ENCODE measurements at regions not wholly inside any gene's neighbourhood (a gene's known extent, or its start where the extent isn't known, plus 50 kb on each side); places are given as distances from the start of the nearest gene placed in this dataset.

DNA sequence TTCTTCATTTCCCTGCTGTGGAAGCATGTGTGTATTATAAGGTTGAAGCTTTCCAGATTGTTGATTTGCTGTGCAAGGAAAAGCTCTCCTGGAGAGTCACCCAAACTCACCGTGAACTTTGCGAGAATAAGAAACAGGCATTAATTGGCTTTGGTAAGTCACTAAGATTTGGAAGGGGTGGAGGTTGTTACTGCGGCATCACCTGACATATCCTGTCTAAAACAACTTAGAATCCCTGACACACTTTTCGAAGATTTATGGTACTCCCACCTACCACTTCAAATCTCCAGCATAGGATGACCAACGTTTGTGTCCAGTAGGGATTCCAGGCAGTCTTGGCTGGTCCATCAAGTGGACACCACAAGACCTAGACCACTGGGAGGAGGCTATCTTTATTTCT, 518.3 kb downstream of the MN1 start:
- Mint-ChIP-seq H3K4me1 (ENCODE audit: low read depth) (no peaks in the 10 kb centered on the region), H3K4me3 (no peak overlapping the region), H3K27me3 (ENCODE audit: low read depth) (no peaks in the 10 kb centered on the region), H3K9me3 (ENCODE audit: insufficient read depth) (no peaks in the 10 kb centered on the region), H3K27ac (no peak overlapping the region), H3K36me3 (ENCODE audit: low read depth) (no peaks in the 10 kb centered on the region)
- POLR2A ChIA-PET, result no interaction called here
- no peak for ATAC-seq
- DNase-seq, result no peak
- CTCF ChIA-PET, result no interaction called here

DNA sequence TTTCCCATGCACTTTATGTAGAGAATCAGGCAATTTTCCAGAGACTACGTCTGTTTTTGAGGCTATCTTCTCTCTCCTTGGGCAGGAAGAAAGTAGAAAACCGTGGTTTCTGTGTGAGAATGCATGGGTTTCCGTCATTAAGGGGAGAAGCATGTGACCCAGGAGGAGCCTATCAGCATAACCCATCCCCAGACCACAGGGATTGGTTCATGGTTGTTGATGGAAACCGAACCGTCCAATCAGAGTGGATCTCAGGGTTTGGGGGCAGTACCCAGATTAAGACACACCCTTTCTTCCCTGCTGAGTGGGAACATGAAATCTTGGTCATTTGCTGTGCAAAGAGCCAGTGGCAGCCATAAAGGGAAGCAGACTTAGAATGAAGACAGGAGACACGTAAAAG, 517.8 kb downstream of the MN1 start:
- no peak overlapping the region for H3K4me3 Mint-ChIP-seq
- H3K27me3 Mint-ChIP-seq (ENCODE audit: low read depth), result no peaks in the 10 kb centered on the region
- H3K36me3 Mint-ChIP-seq (ENCODE audit: low read depth), result no peaks in the 10 kb centered on the region
- no peak for ATAC-seq
- no peaks in the 10 kb centered on the region for H3K4me1 Mint-ChIP-seq (ENCODE audit: low read depth)
- no peak overlapping the region for H3K27ac Mint-ChIP-seq
- ChIA-PET POLR2A (no interaction called here), CTCF (no interaction called here)
- no peak for DNase-seq
- no peaks in the 10 kb centered on the region for H3K9me3 Mint-ChIP-seq (ENCODE audit: insufficient read depth)

GRCh38 chr22:27284324-27284723, 517.2 kb downstream of the MN1 start:
- Mint-ChIP-seq H3K4me3 (no peak overlapping the region), H3K9me3 (ENCODE audit: insufficient read depth) (no peaks in the 10 kb centered on the region)

GRCh38 chr22:27286711-27287110, 514.8 kb downstream of the MN1 start:
- DNase-seq, result no peak
- ATAC-seq, result no peak
- CTCF ChIA-PET, result no interaction called here
- POLR2A ChIA-PET, result no interaction called here
- Mint-ChIP-seq H3K4me3 (no peak overlapping the region), H3K4me1 (ENCODE audit: low read depth) (no peaks in the 10 kb centered on the region), H3K9me3 (ENCODE audit: insufficient read depth) (no peaks in the 10 kb centered on the region), H3K27ac (no peak overlapping the region), H3K27me3 (ENCODE audit: low read depth) (no peaks in the 10 kb centered on the region), H3K36me3 (ENCODE audit: low read depth) (no peaks in the 10 kb centered on the region)

More at GRCh38 chr22:27284324-27284723, 517.2 kb downstream of the MN1 start:
- ATAC-seq, result no peak
- no peaks in the 10 kb centered on the region for H3K4me1 Mint-ChIP-seq (ENCODE audit: low read depth)
- no peak overlapping the region for H3K27ac Mint-ChIP-seq
- no peak for DNase-seq
- no peaks in the 10 kb centered on the region for H3K36me3 Mint-ChIP-seq (ENCODE audit: low read depth)
- ChIA-PET CTCF (no interaction called here), POLR2A (no interaction called here)
- no peaks in the 10 kb centered on the region for H3K27me3 Mint-ChIP-seq (ENCODE audit: low read depth)

- ATAC-seq (no peak), DNase-seq (no peak)
- Mint-ChIP-seq H3K9me3 (ENCODE audit: insufficient read depth) (no peaks in the 10 kb centered on the region), H3K4me3 (no peak overlapping the region), H3K36me3 (ENCODE audit: low read depth) (no peaks in the 10 kb centered on the region), H3K27me3 (ENCODE audit: low read depth) (peaks cover 9% of the 10 kb centered on the region), H3K4me1 (ENCODE audit: low read depth) (no peaks in the 10 kb centered on the region), H3K27ac (no peak overlapping the region)
- ChIA-PET CTCF (no interaction called here), POLR2A (interaction anchor here (0.6 kb wide), 1 partner anchor 192 kb away, joined by 8 read pairs; no protein-coding TSS in a partner anchor)
Measured at GRCh38 chr22:27292542-27293299, 508.8 kb downstream of the MN1 start.

DNA sequence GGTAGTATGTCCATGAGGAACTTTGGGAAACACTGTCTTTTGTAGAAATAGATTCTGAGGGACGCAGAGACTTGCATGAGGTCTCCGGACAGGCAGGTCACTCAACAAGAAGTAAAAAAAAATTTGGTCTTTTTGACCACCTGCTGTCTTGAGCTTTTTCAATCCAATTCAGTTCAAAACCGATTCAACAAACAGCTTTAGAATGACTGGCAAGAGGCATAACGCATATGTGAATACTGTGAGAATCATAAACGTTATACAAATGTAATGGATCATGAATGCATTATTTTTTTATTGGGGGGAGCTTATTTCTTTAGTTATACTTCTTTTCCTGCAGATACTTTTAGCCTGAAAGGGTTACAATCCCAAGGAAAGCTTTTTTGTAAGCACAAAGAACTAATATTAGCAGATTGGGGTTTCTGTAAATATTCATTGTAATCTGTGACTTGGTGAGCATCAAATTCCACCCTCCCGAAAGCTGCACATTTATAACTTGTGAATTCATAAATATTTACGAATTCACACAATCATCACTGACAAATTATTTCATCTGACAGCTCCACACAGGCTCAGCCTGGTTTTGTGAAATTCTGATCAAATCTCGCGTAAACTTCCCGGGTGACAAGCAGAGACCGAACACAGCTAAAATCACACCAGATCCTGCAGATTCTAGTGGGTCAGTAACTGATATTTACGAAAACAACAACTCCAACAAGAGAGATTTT, 507.7 kb downstream of the MN1 start:
- H3K4me1 Mint-ChIP-seq (ENCODE audit: low read depth), result no peaks in the 10 kb centered on the region
- CTCF ChIA-PET, result no interaction called here

DNA sequence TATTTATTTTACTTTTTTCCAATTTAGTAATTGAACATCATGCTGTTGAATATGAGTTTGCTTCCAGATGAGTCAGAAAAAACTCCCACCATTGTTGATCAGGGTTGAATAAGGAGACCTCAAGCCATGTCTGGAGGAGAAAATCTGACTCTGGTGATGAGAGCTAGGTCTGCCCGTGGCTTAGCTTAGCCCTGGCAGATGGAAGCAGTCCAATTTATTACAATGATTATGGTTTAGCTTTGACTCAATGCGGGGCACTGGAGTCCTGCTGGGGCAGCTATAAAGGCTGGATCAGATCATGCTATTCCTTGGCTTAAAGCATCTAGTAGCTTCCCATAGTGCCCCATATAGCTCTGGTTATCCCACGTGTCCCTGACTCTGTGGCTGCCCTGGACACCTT, 506.5 kb downstream of the MN1 start:
- no peak overlapping the region for H3K27ac Mint-ChIP-seq
- H3K4me1 Mint-ChIP-seq (ENCODE audit: low read depth), result no peaks in the 10 kb centered on the region
- CTCF ChIA-PET, result no interaction called here
- H3K27me3 Mint-ChIP-seq (ENCODE audit: low read depth), result peaks cover 22% of the 10 kb centered on the region
- DNase-seq (no peak), ATAC-seq (no peak)
- no peaks in the 10 kb centered on the region for H3K9me3 Mint-ChIP-seq (ENCODE audit: insufficient read depth)
- H3K36me3 Mint-ChIP-seq (ENCODE audit: low read depth), result no peaks in the 10 kb centered on the region
- no peak overlapping the region for H3K4me3 Mint-ChIP-seq
- POLR2A ChIA-PET, result no interaction called here

More for the DNA sequence above, 507.7 kb downstream of the MN1 start:
- ATAC-seq (no peak), DNase-seq (no peak)
- Mint-ChIP-seq H3K27me3 (ENCODE audit: low read depth) (peaks cover 17% of the 10 kb centered on the region), H3K27ac (no peak overlapping the region), H3K36me3 (ENCODE audit: low read depth) (no peaks in the 10 kb centered on the region), H3K4me3 (no peak overlapping the region), H3K9me3 (ENCODE audit: insufficient read depth) (no peaks in the 10 kb centered on the region)
- POLR2A ChIA-PET, result no interaction called here

GRCh38 chr22:27295605-27296004, 506.0 kb downstream of the MN1 start:
- ATAC-seq (no peak), DNase-seq (no peak)
- no peak overlapping the region for H3K27ac Mint-ChIP-seq
- no peaks in the 10 kb centered on the region for H3K36me3 Mint-ChIP-seq (ENCODE audit: low read depth)
- peaks cover 22% of the 10 kb centered on the region for H3K27me3 Mint-ChIP-seq (ENCODE audit: low read depth)
- no peak overlapping the region for H3K4me3 Mint-ChIP-seq
- no peaks in the 10 kb centered on the region for H3K4me1 Mint-ChIP-seq (ENCODE audit: low read depth)
- H3K9me3 Mint-ChIP-seq (ENCODE audit: insufficient read depth), result no peaks in the 10 kb centered on the region
- CTCF ChIA-PET, result no interaction called here
- POLR2A ChIA-PET, result no interaction called here

DNA sequence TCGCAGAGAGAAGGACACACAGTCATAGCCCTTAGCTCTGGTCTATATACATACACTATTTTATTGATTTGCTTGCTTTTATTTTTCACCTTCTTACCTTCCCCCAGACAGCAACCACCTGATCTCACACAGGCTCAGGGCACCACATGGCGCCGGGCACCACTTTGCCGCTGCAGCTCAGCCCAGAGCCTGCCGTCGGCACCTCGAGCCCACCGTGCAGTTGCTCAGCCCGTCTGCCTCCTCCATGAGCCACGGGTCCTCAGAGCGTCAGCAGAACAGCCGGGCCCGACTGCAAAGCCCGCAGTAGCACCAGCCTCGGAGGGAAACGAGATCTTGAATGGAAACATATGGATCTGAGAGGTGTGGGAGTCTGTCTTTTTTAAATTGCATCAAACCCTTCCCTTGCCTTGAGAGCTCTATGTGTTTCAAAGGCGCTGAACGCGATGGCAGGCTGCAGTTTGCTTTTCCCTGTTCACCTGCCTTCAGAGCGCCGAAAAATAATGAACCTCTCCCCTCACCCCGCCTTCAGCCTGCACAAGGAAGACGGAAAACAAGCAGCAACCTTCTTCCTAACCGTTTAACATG, 505.4 kb downstream of the MN1 start:
- Mint-ChIP-seq H3K27me3 (ENCODE audit: low read depth) (peaks cover 22% of the 10 kb centered on the region), H3K4me1 (ENCODE audit: low read depth) (no peaks in the 10 kb centered on the region), H3K9me3 (ENCODE audit: insufficient read depth) (no peaks in the 10 kb centered on the region), H3K36me3 (ENCODE audit: low read depth) (no peaks in the 10 kb centered on the region), H3K4me3 (no peak overlapping the region), H3K27ac (no peak overlapping the region)
- ChIA-PET CTCF (no interaction called here), POLR2A (no interaction called here)
- no peak for DNase-seq
- no peak for ATAC-seq

DNA sequence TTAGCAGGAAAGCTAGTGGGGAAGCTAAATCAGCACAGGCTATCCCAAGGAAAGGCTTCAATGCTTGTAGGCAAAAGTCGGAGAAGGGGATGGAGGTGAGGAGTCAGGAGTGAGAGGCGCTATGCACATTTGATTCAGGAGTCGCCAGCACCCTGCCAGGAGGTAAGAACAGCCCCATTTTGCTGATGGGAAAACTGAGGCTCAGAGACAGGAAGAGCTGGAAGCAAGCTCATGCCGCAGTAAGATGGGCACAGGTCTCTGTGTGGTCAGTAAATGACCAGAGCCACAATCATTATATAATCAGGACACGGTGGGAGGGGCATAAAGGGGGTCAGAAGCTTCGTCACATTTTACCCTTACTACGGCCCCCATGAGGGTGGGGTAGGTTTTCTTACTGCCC, 504.4 kb downstream of the MN1 start:
- CTCF ChIA-PET, result no interaction called here
- Mint-ChIP-seq H3K4me3 (no peak overlapping the region), H3K27me3 (ENCODE audit: low read depth) (peaks cover 22% of the 10 kb centered on the region), H3K4me1 (ENCODE audit: low read depth) (no peaks in the 10 kb centered on the region), H3K36me3 (ENCODE audit: low read depth) (no peaks in the 10 kb centered on the region), H3K27ac (no peak overlapping the region), H3K9me3 (ENCODE audit: insufficient read depth) (no peaks in the 10 kb centered on the region)
- ATAC-seq (no peak), DNase-seq (no peak)
- POLR2A ChIA-PET, result no interaction called here

DNA sequence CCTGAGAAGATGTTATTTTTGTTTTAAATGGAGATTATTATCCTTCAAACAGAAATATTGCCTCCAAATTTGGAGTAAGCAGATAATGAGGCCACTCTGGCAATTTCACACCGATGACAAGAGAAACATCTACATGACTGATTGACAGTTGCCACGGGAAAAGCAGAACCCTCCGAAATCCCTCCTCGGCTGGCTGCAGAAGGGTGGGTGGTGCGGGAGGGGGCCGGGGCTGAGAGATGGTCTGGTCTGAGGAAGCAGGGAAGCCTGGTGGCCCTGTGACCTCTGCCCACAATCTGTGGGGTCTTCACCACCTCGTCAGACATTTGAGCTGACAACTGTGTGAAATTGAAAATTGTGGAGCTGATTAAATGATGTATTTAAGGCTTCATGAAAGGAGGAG, 503.2 kb downstream of the MN1 start:
- CTCF ChIA-PET, result no interaction called here
- POLR2A ChIA-PET, result no interaction called here
- peaks cover 22% of the 10 kb centered on the region for H3K27me3 Mint-ChIP-seq (ENCODE audit: low read depth)
- H3K9me3 Mint-ChIP-seq (ENCODE audit: insufficient read depth), result no peaks in the 10 kb centered on the region
- no peaks in the 10 kb centered on the region for H3K4me1 Mint-ChIP-seq (ENCODE audit: low read depth)
- no peak for DNase-seq
- H3K36me3 Mint-ChIP-seq (ENCODE audit: low read depth), result no peaks in the 10 kb centered on the region
- no peak overlapping the region for H3K27ac Mint-ChIP-seq
- ATAC-seq, result no peak
- no peak overlapping the region for H3K4me3 Mint-ChIP-seq

- H3K27me3 Mint-ChIP-seq (ENCODE audit: low read depth), result peaks cover 22% of the 10 kb centered on the region
Measured at GRCh38 chr22:27298742-27299141, 502.8 kb downstream of the MN1 start.

More at GRCh38 chr22:27298742-27299141, 502.8 kb downstream of the MN1 start:
- DNase-seq, result no peak
- ChIA-PET CTCF (no interaction called here), POLR2A (no interaction called here)
- Mint-ChIP-seq H3K4me3 (no peak overlapping the region), H3K4me1 (ENCODE audit: low read depth) (no peaks in the 10 kb centered on the region), H3K36me3 (ENCODE audit: low read depth) (no peaks in the 10 kb centered on the region), H3K27ac (no peak overlapping the region), H3K9me3 (ENCODE audit: insufficient read depth) (no peaks in the 10 kb centered on the region)
- no peak for ATAC-seq
